ENCODE measurements at regions not wholly inside any gene's neighbourhood (a gene's known extent, or its start where the extent isn't known, plus 50 kb on each side); places are given as distances from the start of the nearest gene placed in this dataset.

DNA sequence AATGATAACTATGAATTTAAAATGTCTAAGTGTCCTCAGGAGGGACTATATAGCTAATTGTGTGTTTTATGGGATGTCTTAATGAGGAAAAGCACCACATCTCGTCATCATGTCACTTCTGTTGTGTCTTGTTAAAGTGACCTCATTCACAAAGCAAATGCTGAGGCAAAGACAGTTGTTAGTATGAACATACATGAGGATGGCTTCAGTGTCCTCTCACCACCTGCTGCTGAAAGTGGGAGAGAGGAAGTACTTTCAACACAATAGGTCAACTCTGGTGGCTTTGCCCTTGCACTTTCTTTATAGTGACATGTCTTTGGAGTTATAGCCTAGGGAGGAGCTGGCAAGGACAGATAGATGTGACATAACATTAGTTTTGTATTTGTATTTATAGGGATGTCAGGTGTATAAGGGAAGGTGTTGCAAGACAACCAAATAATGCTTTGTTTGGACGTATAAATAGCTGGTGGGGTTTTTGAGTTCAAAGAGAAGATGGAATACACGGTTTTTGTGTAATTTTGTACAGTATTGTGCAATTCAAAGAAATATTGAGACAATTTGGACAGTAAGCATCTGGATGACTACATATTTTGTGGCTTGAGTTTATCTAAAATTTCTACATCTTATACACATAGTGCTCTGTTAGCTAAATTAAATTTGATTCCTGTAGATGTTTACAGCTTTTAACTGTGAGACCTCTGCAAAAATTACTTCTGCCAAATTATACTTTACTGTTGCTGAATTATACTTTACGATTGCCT is 131.7 kb upstream of the ATP2B1 start:
- H3K27ac ChIP-seq, result no peak overlapping the region
- H3K36me3 ChIP-seq, result no peaks in the 10 kb centered on the region
- H3K9me3 ChIP-seq (ENCODE audit: severe bottlenecking), result no peaks in the 10 kb centered on the region
- no peaks in the 10 kb centered on the region for H3K27me3 ChIP-seq (ENCODE audit: insufficient read depth, low read depth, severe bottlenecking)
- TF ChIP-seq CTCF (IDR thresholded peaks at IDR 0.05; ENCODE audit: low read depth, low read length), result no peak
- DNase-seq, result no peak
- H3K4me3 ChIP-seq (ENCODE audit: low read depth, low read length), result no peak overlapping the region

DNA sequence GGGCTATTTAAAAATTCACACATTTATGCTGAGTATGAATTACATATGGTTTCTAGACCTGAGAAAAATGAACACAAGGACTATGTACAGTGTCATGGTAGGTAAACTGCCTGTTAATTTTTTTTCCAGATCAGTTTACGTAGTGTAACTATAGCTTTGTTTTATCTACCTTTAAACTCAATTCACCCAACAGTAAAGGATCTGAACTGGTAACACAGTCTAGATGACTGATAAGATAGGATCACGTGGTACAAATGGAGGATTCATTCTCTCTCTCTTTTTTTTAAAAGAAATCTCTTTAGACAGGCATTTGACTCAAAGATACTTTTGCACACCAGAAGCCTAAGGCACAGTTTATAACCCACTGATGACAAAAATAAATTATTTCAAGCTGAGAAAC is 130.8 kb upstream of the ATP2B1 start:
- no peaks in the 10 kb centered on the region for H3K36me3 ChIP-seq
- no peak for TF ChIP-seq CTCF (IDR thresholded peaks at IDR 0.05; ENCODE audit: low read depth, low read length)
- no peak overlapping the region for H3K27ac ChIP-seq
- no peaks in the 10 kb centered on the region for H3K27me3 ChIP-seq (ENCODE audit: insufficient read depth, low read depth, severe bottlenecking)
- no peak overlapping the region for H3K4me3 ChIP-seq (ENCODE audit: low read depth, low read length)
- H3K9me3 ChIP-seq (ENCODE audit: severe bottlenecking), result peaks cover 2% of the 10 kb centered on the region
- no peak for DNase-seq

DNA sequence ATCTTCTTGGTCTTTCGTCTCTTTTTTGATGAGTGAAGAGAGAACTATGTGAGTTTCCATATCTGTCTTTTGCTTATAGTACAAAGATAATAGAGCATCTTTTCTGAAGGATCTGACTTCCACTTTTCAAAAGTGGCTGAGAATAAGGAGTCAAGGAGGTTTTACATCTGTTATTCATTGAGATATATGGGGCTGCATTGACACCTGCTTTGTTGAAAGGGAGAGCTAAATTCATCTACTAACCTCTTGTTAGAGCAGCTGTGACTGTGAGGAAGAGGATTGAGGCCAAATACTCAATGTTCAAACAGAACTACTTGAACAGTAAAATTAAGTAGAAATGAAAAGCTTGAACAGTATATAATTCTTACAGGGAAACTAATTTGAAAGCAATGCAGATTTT is 130.2 kb upstream of the ATP2B1 start:
- no peaks in the 10 kb centered on the region for H3K27me3 ChIP-seq (ENCODE audit: insufficient read depth, low read depth, severe bottlenecking)
- no peak for DNase-seq

GRCh38 chr12:89836026-89836425 is 127.4 kb upstream of the ATP2B1 start:
- DNase-seq, result no peak
- Histone ChIP-seq H3K9me3 (ENCODE audit: severe bottlenecking) (peaks cover 2% of the 10 kb centered on the region), H3K27me3 (ENCODE audit: insufficient read depth, low read depth, severe bottlenecking) (no peaks in the 10 kb centered on the region), H3K4me3 (ENCODE audit: low read depth, low read length) (no peak overlapping the region), H3K36me3 (no peaks in the 10 kb centered on the region), H3K27ac (no peak overlapping the region)
- TF ChIP-seq CTCF (IDR thresholded peaks at IDR 0.05; ENCODE audit: low read depth, low read length), result no peak

More for the DNA sequence above, 130.2 kb upstream of the ATP2B1 start:
- Histone ChIP-seq H3K27ac (no peak overlapping the region), H3K4me3 (ENCODE audit: low read depth, low read length) (no peak overlapping the region), H3K9me3 (ENCODE audit: severe bottlenecking) (peaks cover 2% of the 10 kb centered on the region), H3K36me3 (no peaks in the 10 kb centered on the region)
- TF ChIP-seq CTCF (IDR thresholded peaks at IDR 0.05; ENCODE audit: low read depth, low read length), result no peak

DNA sequence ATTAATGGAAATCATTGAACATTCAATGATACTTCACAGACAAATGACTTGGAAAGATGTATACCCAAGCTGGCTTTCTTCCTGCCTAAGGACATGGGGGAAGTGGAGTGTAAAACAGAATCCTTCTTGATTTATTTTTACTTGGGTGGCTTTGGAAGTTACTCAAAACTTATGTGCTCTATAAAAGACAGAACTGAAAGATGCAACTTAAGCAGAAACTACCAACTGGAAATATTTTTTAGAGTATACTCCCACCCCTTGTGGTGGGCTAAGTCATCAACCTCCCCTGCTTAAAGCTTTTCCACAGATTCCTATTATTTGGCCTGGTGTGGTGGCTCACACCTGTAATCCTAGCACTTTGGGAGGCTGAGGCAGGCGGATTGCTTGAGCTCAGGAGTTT is 126.0 kb upstream of the ATP2B1 start:
- TF ChIP-seq CTCF (IDR thresholded peaks at IDR 0.05; ENCODE audit: low read depth, low read length), result no peak
- no peak for DNase-seq
- H3K27ac ChIP-seq, result no peak overlapping the region

More for the DNA sequence above, 126.0 kb upstream of the ATP2B1 start:
- Histone ChIP-seq H3K4me3 (ENCODE audit: low read depth, low read length) (no peak overlapping the region), H3K27me3 (ENCODE audit: insufficient read depth, low read depth, severe bottlenecking) (no peaks in the 10 kb centered on the region), H3K9me3 (ENCODE audit: severe bottlenecking) (peaks cover 2% of the 10 kb centered on the region), H3K36me3 (no peaks in the 10 kb centered on the region)
